ENCODE measurements at regions not wholly inside any gene's neighbourhood (a gene's known extent, or its start where the extent isn't known, plus 50 kb on each side); places are given as distances from the start of the nearest gene placed in this dataset.

- DNase-seq (ENCODE audit: low read depth) = no peak
- no peak for TF ChIP-seq CTCF (IDR thresholded peaks at IDR 0.05; ENCODE audit: insufficient read depth, low read depth, low read length, missing control alignments)
- H3K4me3 ChIP-seq (ENCODE audit: low read depth, low read length) = no peak overlapping the region
Measured at GRCh38 chr3:44033123-44033522, 208.6 kb upstream of the TOPAZ1 start.

DNA sequence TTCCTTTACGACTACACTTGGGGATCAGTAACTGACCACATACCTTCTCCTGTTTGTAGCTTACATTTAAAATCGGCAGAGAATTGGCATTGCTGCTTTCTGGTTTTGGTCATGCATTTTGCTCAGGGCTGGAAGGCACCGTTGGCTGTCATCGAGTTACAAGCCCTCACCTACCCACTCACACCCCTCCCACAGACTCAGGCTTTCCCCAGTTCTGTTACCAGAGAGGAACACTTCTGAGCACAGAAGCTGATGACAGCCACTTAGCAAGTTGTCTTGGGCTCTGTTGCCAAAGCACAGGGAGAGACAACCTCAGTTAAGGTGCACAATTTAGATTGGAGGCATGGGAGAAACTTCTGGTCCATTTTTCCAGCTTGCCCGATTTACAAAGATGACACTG is 204.8 kb upstream of the TOPAZ1 start:
- H3K4me3 ChIP-seq (ENCODE audit: low read depth, low read length) = no peak overlapping the region
- TF ChIP-seq CTCF (IDR thresholded peaks at IDR 0.05; ENCODE audit: insufficient read depth, low read depth, low read length, missing control alignments) = no peak
- DNase-seq (ENCODE audit: low read depth) = no peak

DNA sequence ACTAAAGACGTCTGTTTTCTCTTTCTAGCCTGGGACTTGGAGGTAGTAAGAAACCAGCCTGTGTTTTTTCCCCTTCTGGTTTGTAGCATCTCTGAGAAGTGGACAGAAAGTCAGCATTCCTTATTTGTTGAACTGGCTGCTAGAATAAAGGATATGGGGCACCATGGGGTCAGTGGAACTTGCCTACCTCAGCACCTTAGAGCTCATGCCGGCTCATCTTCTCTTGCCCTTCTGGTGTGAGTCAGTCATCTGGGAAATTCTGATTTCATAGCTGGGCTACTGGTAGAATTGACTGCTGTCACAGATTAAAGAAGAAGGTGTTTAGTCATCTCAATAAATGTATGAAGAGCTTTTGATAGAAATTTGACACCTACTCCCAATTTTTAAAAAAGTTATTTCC is 202.7 kb upstream of the TOPAZ1 start:
- no peak for DNase-seq (ENCODE audit: low read depth)
- TF ChIP-seq CTCF (IDR thresholded peaks at IDR 0.05; ENCODE audit: insufficient read depth, low read depth, low read length, missing control alignments) = no peak
- H3K4me3 ChIP-seq (ENCODE audit: low read depth, low read length) = no peak overlapping the region

GRCh38 chr3:44041726-44042125 is 200.0 kb upstream of the TOPAZ1 start:
- H3K4me3 ChIP-seq (ENCODE audit: low read depth, low read length) = peak overlapping the region; percentile 9
- no peak for TF ChIP-seq CTCF (IDR thresholded peaks at IDR 0.05; ENCODE audit: insufficient read depth, low read depth, low read length, missing control alignments)
- DNase-seq (ENCODE audit: low read depth) = peak; percentile 65

DNA sequence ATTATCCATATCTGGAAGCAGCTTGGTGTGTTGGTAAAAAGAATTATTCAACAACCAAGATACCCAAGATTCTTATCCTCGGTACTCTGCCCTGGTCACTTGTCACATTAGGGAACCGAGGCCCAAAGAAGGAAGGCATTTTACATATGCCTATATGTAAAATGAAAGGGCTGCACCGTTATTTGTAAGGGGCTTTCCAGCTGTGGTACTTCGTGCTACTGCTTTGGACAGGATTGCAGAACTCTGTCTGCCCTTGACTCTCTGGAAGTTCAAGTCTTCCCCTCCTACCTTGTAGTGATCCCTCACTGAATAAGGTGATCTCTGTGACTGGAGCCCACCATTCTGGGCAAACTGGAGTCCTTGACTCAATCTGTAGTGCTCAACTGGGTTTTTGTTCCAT is 198.9 kb upstream of the TOPAZ1 start:
- H3K4me3 ChIP-seq (ENCODE audit: low read depth, low read length) = peak overlapping the region; percentile 10; the same call in 1 of the 2 replicates
- no peak for TF ChIP-seq CTCF (IDR thresholded peaks at IDR 0.05; ENCODE audit: insufficient read depth, low read depth, low read length, missing control alignments)
- peak; percentile 74 for DNase-seq (ENCODE audit: low read depth)

DNA sequence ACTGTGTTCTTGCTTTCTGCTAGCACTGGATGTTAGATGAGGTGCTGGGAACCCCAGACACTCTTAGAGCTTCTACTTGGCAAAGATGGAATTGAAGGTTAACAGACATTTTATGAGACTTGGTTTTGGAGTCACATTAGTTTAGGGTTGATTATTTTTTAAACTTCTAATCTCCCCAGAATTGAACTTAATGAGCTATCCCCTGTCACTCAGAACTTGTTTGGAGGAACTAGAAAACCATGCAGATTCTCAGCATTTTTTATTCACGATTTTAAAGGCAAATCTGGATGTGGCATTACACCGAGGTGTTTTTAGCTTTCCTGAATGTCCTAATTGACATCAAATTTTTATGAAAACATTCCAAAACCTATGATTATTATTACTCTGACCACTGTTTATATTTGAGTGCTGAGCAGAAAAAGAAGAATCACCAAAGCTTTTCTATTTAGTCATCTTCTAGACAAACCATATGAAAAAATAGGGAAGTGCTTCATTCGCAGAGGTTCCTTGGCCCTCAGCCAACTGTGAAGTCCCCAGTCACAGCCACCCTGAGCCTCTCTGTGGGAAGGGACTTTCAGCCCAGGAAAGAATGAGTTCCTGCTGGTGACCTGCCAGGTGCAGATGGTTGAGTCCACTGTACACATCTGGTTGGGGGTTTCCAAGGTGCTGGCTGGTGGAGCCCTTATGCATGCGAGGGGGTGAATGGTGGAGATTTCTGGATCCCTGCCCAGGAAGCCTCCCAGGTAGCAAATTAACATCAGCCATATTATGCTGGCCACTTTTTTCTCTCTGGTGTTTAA is 196.0 kb upstream of the TOPAZ1 start:
- peak overlapping the region; percentile 30; the same call in 1 of the 2 replicates for H3K4me3 ChIP-seq (ENCODE audit: low read depth, low read length)
- DNase-seq (ENCODE audit: low read depth) = peak; percentile 97
- no peak for TF ChIP-seq CTCF (IDR thresholded peaks at IDR 0.05; ENCODE audit: insufficient read depth, low read depth, low read length, missing control alignments)

DNA sequence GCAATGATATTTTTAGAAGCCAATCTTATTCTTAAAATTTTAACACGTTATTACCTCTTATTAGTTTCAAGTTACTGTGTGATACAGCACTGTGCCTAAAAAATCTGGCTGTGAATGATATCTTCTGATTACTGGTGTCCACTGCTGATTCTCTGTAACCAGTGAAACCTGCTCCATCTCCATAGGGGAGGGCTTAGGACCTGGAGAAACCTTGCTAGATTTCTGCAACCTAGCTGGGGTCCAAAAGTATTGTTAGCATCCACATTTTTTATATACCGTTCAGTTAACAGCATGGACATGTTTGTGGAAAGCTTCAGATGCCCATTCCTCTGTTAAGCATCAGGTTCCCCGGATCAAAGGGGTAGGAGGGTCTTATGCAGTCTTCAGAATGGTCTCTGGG is 193.9 kb upstream of the TOPAZ1 start:
- no peak for TF ChIP-seq CTCF (IDR thresholded peaks at IDR 0.05; ENCODE audit: insufficient read depth, low read depth, low read length, missing control alignments)
- DNase-seq (ENCODE audit: low read depth) = no peak
- no peak overlapping the region for H3K4me3 ChIP-seq (ENCODE audit: low read depth, low read length)
